ENCODE measurements at regions not wholly inside any gene's neighbourhood (a gene's known extent, or its start where the extent isn't known, plus 50 kb on each side); places are given as distances from the start of the nearest gene placed in this dataset.

DNA sequence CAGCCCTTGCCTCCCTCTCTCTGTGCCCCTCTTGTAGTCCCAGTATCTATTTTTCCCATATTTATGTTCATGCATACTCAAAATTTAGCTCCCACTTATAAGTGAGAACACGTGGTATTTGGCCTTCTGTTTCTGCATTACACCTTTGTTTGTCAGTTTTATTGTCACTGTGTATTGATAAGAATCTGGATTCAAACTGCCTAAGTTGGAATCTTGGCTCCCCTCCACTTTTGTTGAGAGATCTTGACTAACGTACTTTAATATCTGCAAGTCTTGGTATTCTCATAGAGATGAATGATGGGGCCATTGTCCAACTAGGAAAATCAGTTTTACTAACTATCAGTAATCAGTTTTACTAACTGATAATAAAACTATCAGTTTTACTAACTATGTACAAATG, 87.8 kb upstream of the PRMT6 start:
- H3K9me3 ChIP-seq: no peaks in the 10 kb centered on the region
- ATAC-seq (no peak), DNase-seq (no peak)
- no peaks in the 10 kb centered on the region for H3K36me3 ChIP-seq
- H3K27me3 ChIP-seq: no peaks in the 10 kb centered on the region
- no peaks in the 10 kb centered on the region for H3K4me1 ChIP-seq
- in situ Hi-C loops (cut with MboI; ENCODE audit: low sequenced_read_pairs in 4 of 4) (no loop called here), intact Hi-C loops (cut with DNase I; ENCODE audit: low total_unique reads) (no loop called here)
- no peak overlapping the region for H3K4me3 ChIP-seq
- no peak for TF ChIP-seq POLR2A (IDR thresholded peaks at IDR 0.05)
- TF ChIP-seq, protein P1, sequence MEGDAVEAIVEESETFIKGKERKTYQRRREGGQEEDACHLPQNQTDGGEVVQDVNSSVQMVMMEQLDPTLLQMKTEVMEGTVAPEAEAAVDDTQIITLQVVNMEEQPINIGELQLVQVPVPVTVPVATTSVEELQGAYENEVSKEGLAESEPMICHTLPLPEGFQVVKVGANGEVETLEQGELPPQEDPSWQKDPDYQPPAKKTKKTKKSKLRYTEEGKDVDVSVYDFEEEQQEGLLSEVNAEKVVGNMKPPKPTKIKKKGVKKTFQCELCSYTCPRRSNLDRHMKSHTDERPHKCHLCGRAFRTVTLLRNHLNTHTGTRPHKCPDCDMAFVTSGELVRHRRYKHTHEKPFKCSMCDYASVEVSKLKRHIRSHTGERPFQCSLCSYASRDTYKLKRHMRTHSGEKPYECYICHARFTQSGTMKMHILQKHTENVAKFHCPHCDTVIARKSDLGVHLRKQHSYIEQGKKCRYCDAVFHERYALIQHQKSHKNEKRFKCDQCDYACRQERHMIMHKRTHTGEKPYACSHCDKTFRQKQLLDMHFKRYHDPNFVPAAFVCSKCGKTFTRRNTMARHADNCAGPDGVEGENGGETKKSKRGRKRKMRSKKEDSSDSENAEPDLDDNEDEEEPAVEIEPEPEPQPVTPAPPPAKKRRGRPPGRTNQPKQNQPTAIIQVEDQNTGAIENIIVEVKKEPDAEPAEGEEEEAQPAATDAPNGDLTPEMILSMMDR (IDR thresholded peaks at IDR 0.05 in 4 of 5, conservative IDR thresholded peaks at IDR 0.05 in 1 of 5): no peak
- no peak overlapping the region for H3K27ac ChIP-seq

DNA sequence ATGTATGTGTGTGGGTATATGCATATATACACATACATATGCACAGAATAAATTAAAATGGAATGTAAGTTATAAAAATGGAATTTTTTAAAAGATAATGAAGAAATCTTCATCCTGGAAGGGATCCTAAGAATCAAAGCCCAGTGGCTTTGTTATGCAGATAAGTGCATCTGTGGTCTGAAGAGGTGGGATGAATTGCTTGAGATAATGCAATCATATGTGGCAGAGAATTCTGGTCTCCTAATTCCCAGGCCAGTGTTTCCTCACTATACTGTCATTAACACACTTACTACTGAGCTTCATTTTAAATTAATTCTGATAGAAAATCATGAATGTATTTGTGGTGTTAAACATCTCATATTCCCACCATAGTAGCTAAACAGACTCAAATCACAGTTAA, 86.7 kb upstream of the PRMT6 start:
- Histone ChIP-seq H3K36me3 (no peaks in the 10 kb centered on the region), H3K9me3 (no peaks in the 10 kb centered on the region), H3K4me3 (no peak overlapping the region), H3K4me1 (no peaks in the 10 kb centered on the region), H3K27ac (no peak overlapping the region), H3K27me3 (no peaks in the 10 kb centered on the region)
- DNase-seq: no peak
- in situ Hi-C loops (cut with MboI; ENCODE audit: low sequenced_read_pairs in 4 of 4): no loop called here
- no peak for ATAC-seq
- TF ChIP-seq, protein P1 (IDR thresholded peaks at IDR 0.05 in 4 of 5, conservative IDR thresholded peaks at IDR 0.05 in 1 of 5): no peak
- TF ChIP-seq POLR2A (IDR thresholded peaks at IDR 0.05): no peak
- intact Hi-C loops (cut with DNase I; ENCODE audit: low total_unique reads): no loop called here

DNA sequence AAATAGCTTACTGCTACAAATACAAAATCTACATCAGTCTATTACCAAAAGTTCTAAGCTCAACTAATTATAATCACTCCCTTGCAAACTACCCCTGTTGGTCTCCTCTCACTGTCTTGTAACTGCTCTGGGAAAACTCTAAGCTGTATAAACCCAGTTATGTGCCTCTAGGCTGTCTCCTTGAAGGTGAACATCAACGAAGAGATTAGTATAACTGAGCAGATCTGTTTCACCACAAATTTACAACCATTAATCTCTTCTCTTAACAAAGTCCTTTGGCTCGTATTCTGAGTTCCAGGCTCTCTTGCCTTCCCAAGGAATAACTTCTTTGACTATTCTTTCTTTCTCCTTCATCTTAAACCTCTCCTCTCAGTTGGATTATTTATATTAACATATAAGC, 84.4 kb upstream of the PRMT6 start:
- no peaks in the 10 kb centered on the region for H3K9me3 ChIP-seq
- DNase-seq (no peak), ATAC-seq (no peak)
- in situ Hi-C loops (cut with MboI; ENCODE audit: low sequenced_read_pairs in 4 of 4) (no loop called here), intact Hi-C loops (cut with DNase I; ENCODE audit: low total_unique reads) (no loop called here)
- no peak overlapping the region for H3K4me3 ChIP-seq
- no peaks in the 10 kb centered on the region for H3K27me3 ChIP-seq
- TF ChIP-seq, protein P1 (IDR thresholded peaks at IDR 0.05 in 4 of 5, conservative IDR thresholded peaks at IDR 0.05 in 1 of 5): no peak
- TF ChIP-seq POLR2A (IDR thresholded peaks at IDR 0.05): no peak
- no peak overlapping the region for H3K27ac ChIP-seq
- no peaks in the 10 kb centered on the region for H3K4me1 ChIP-seq
- no peaks in the 10 kb centered on the region for H3K36me3 ChIP-seq

DNA sequence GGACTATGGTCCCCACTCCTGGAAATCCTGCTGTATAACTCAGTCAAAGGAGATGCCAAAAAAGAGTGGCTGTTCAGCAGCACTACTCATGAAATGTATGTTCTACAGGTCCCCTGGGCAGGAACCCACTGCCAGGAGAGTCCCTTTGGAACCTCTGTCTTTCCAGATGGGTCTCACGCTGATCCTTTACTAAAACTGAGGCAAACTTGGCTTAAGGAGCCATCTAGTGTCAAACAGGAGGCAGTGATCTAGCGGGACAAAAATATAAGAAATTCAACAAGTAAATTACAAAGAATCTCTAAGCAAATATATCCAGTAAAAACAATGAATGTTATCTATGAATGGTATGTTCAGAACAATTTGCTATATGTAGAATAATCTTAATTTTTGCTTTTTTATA, 80.5 kb upstream of the PRMT6 start:
- no peak for DNase-seq
- intact Hi-C loops (cut with DNase I; ENCODE audit: low total_unique reads): no loop called here
- in situ Hi-C loops (cut with MboI; ENCODE audit: low sequenced_read_pairs in 4 of 4): no loop called here
- ATAC-seq: no peak
- Histone ChIP-seq H3K36me3 (no peaks in the 10 kb centered on the region), H3K27me3 (no peaks in the 10 kb centered on the region), H3K27ac (no peak overlapping the region), H3K9me3 (no peaks in the 10 kb centered on the region), H3K4me3 (no peak overlapping the region), H3K4me1 (no peaks in the 10 kb centered on the region)
- TF ChIP-seq POLR2A (IDR thresholded peaks at IDR 0.05): no peak
- TF ChIP-seq, protein P1 (IDR thresholded peaks at IDR 0.05 in 4 of 5, conservative IDR thresholded peaks at IDR 0.05 in 1 of 5): no peak
